ENCODE measurements at regions not wholly inside any gene's neighbourhood (a gene's known extent, or its start where the extent isn't known, plus 50 kb on each side); places are given as distances from the start of the nearest gene placed in this dataset.
"Not testable (repeated sequence)": the region's sequence is repeated elsewhere in the genome, so short reads cannot be mapped to it uniquely, and the experiment has no call there.

- DNase-seq (ENCODE audit: extremely low read depth, low read depth), result no peak
- no peak overlapping the region for H3K4me3 ChIP-seq (replicated peaks; ENCODE audit: low read depth, low read length)
- TF ChIP-seq, protein P1, sequence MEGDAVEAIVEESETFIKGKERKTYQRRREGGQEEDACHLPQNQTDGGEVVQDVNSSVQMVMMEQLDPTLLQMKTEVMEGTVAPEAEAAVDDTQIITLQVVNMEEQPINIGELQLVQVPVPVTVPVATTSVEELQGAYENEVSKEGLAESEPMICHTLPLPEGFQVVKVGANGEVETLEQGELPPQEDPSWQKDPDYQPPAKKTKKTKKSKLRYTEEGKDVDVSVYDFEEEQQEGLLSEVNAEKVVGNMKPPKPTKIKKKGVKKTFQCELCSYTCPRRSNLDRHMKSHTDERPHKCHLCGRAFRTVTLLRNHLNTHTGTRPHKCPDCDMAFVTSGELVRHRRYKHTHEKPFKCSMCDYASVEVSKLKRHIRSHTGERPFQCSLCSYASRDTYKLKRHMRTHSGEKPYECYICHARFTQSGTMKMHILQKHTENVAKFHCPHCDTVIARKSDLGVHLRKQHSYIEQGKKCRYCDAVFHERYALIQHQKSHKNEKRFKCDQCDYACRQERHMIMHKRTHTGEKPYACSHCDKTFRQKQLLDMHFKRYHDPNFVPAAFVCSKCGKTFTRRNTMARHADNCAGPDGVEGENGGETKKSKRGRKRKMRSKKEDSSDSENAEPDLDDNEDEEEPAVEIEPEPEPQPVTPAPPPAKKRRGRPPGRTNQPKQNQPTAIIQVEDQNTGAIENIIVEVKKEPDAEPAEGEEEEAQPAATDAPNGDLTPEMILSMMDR (IDR thresholded peaks at IDR 0.05; ENCODE audit: low read depth, low read length, missing control alignments), result no peak
These were observed 64.0 kb downstream of the EBNA1BP2 start for GRCh38 chr1:43108080-43108479.

DNA sequence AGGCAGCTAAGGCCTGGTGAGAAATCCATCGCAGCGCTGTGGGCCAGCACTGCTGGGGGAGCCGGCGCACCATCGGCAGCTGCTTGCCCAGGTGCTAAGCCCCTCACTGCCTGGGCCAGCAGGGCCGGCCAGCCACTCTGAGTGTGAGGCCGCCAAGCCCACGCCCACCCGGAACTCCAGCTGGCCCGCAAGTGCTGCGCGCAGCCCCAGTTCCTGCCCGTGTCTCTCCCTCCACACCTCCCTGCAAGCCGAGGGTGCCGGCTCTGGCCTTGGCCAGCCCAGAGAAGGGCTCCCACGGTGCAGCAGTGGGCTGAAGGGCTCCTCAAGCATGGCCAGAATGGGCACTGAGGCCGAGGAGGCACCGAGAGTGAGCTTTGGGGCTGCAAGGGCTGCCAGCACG, 64.4 kb downstream of the EBNA1BP2 start:
- no peak for DNase-seq (ENCODE audit: extremely low read depth, low read depth)
- H3K4me3 ChIP-seq (replicated peaks; ENCODE audit: low read depth, low read length), result no peak overlapping the region
- TF ChIP-seq, protein P1 (IDR thresholded peaks at IDR 0.05; ENCODE audit: low read depth, low read length, missing control alignments), result no peak

DNA sequence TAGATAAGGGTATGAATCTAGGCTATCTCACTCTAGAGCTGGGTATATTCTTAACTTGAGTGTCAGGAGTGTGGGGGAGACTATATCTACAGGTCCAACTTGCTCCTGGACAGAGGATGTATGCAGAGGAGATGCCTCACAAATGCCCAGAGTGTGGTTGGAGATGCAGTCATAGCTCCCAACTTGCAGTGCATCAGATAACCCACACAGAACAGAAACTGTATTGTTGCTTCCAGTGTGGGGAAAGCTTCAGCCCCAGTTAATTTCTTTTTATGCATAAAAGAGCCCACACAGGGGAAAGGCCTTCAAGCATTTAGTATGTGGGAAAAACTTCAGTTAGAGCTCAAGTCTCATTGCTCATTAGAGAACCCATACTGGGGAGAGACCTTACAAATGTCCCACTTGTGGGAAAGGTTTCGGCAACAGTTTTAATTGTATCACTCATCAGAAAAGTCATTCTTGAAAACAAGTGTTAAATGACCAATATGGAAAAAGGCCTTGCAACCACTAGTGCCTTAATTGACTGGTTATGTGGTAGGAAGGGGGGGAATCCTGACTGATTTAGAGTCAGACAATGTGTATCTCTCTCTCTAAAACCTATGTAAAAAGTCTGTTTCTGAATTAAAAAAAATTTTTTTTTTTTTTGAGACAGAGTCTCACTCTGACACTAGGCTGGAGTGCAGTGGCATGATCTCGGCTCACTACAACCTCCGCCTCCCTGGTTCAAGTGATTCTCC, 67.9 kb downstream of the EBNA1BP2 start:
- DNase-seq (ENCODE audit: extremely low read depth, low read depth), result no peak
- H3K4me3 ChIP-seq (replicated peaks; ENCODE audit: low read depth, low read length), result no peak overlapping the region
- TF ChIP-seq, protein P1 (IDR thresholded peaks at IDR 0.05; ENCODE audit: low read depth, low read length, missing control alignments), result no peak

DNA sequence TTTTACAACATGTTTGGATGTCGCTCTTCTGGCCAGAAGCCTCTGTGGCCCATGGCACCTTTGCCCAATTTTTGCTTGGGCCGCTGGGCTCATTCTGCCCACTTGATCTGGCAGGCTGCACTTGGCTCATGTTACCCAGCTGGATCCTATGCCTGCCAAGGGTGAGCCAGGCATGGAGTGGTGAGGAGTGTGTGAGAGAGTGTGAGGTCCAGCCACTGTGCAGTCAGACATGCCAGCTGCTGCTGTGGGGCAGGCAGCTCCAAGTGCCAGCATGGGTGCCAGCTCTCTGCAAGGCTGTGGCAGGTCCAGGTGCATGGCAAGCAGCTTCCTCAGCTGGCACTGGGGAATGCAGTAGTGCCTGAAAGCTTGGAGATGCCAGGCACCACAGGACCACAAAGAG, 71.0 kb downstream of the EBNA1BP2 start:
- TF ChIP-seq, protein P1 (IDR thresholded peaks at IDR 0.05; ENCODE audit: low read depth, low read length, missing control alignments), result no peak
- H3K4me3 ChIP-seq (replicated peaks; ENCODE audit: low read depth, low read length), result no peak overlapping the region
- no peak for DNase-seq (ENCODE audit: extremely low read depth, low read depth)

DNA sequence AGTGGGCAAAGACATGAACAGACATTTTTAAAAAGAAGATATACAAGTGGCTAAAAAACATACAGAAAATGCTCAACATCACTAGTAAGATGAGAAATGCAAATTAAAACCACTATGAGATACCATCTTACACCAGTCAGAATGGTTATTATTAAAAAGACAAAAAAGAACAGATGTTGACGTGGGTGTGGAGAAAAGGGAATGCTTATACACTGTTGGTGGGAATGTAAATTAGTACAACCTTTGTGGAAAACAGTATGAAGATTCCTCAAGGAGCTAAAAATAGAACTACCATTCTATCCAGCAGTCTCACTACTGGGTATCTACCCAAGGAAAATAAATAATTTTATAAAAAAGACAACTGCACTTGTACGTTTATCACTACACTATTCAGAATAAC, 73.9 kb downstream of the EBNA1BP2 start:
- H3K4me3 ChIP-seq (replicated peaks; ENCODE audit: low read depth, low read length), result no peak overlapping the region
- TF ChIP-seq, protein P1 (IDR thresholded peaks at IDR 0.05; ENCODE audit: low read depth, low read length, missing control alignments), result no peak
- no peak for DNase-seq (ENCODE audit: extremely low read depth, low read depth)

- not testable (repeated sequence) for DNase-seq (ENCODE audit: extremely low read depth, low read depth); H3K4me3 ChIP-seq (replicated peaks; ENCODE audit: low read depth, low read length)
These were observed 75.6 kb downstream of the EBNA1BP2 start for GRCh38 chr1:43096528-43096927.

GRCh38 chr1:43090812-43091211, 81.3 kb downstream of the EBNA1BP2 start:
- not testable (repeated sequence) for DNase-seq (ENCODE audit: extremely low read depth, low read depth); H3K4me3 ChIP-seq (replicated peaks; ENCODE audit: low read depth, low read length)

DNA sequence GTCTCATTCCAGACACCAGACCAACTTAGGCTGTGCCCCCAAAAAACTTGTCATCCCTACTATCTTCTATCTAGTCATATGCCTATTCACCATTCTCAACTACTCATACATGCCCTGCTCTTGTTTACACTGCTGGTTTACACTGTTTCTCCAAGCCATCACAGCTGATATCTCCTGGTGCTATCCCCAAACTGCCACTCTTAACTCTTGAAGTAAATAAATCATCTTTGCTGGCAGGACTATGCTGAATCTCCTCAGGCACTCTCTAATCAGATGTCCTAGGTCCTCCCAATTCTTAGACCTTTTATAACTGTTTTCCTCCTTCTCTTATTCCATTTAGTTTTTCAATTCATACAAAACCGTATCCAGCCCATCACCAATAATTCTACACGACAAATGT, 81.9 kb downstream of the EBNA1BP2 start:
- not testable (repeated sequence) for H3K4me3 ChIP-seq (replicated peaks; ENCODE audit: low read depth, low read length); DNase-seq (ENCODE audit: extremely low read depth, low read depth)

Data from HFF-Myc (cell line).